ENCODE measurements at regions not wholly inside any gene's neighbourhood (a gene's known extent, or its start where the extent isn't known, plus 50 kb on each side); places are given as distances from the start of the nearest gene placed in this dataset.
"Not testable (repeated sequence)": the region's sequence is repeated elsewhere in the genome, so short reads cannot be mapped to it uniquely, and the experiment has no call there.

GRCh38 chr3:81277853-81278252 is 483.6 kb downstream of the GBE1 start:
- DNase-seq = no peak

- no peak for DNase-seq
Observed at GRCh38 chr3:81274671-81275070, 486.8 kb downstream of the GBE1 start.

- no peak for DNase-seq
Observed at GRCh38 chr3:81270603-81271379, 490.7 kb downstream of the GBE1 start.

GRCh38 chr3:81268526-81268925 is 492.9 kb downstream of the GBE1 start:
- no peak for DNase-seq

- no peak for DNase-seq
Observed at GRCh38 chr3:81261996-81262395, 499.4 kb downstream of the GBE1 start.

- DNase-seq = no peak
Observed at GRCh38 chr3:81255463-81255862, 506.0 kb downstream of the GBE1 start.

GRCh38 chr3:81251096-81251495 is 510.3 kb downstream of the GBE1 start:
- DNase-seq = no peak

GRCh38 chr3:81249540-81250029 is 511.9 kb downstream of the GBE1 start:
- DNase-seq = peak; percentile 61

GRCh38 chr3:81245501-81245900 is 515.9 kb downstream of the GBE1 start:
- DNase-seq = no peak

GRCh38 chr3:81245043-81245442 is 516.4 kb downstream of the GBE1 start:
- no peak for DNase-seq

GRCh38 chr3:81244231-81244630 is 517.2 kb downstream of the GBE1 start:
- no peak for DNase-seq

- peak; percentile 14 for DNase-seq
Observed at GRCh38 chr3:81242871-81243270, 518.6 kb downstream of the GBE1 start.

- peak; percentile 0 for DNase-seq
Observed at GRCh38 chr3:81237181-81237580, 524.3 kb downstream of the GBE1 start.

GRCh38 chr3:81218023-81218422 is 543.4 kb downstream of the GBE1 start:
- peak; percentile 44 for DNase-seq

GRCh38 chr3:81217101-81217500 is 544.3 kb downstream of the GBE1 start:
- DNase-seq = no peak

- DNase-seq = no peak
Observed at GRCh38 chr3:81216192-81216591, 545.3 kb downstream of the GBE1 start.

GRCh38 chr3:81214631-81215030 is 546.8 kb downstream of the GBE1 start:
- no peak for DNase-seq

GRCh38 chr3:81199587-81199986 is 561.9 kb downstream of the GBE1 start:
- no peak for DNase-seq

- no peak for DNase-seq
Observed at GRCh38 chr3:81198756-81199155, 562.7 kb downstream of the GBE1 start.

GRCh38 chr3:81198216-81198615 is 563.2 kb downstream of the GBE1 start:
- DNase-seq = no peak

GRCh38 chr3:81197386-81197785 is 564.1 kb downstream of the GBE1 start:
- DNase-seq = no peak

- no peak for DNase-seq
Observed at GRCh38 chr3:81195478-81195877, 566.0 kb downstream of the GBE1 start.

GRCh38 chr3:81186412-81186811 is 575.0 kb downstream of the GBE1 start:
- no peak for DNase-seq

GRCh38 chr3:81182086-81182875 is 579.2 kb downstream of the GBE1 start:
- DNase-seq = not testable (repeated sequence)
